OCI-LY7 (cell line): ENCODE measurements at regions not wholly inside any gene's neighbourhood (a gene's known extent, or its start where the extent isn't known, plus 50 kb on each side); places are given as distances from the start of the nearest gene placed in this dataset.

Experiments
- BruUV-seq: library from RNA; stranded (reverse); fragments of 400-500 nt; replicated peaks from 2 replicates; lab custom pipeline; 2021; lab: Mats Ljungman, UMichigan
- CTCF ChIA-PET: fragments of 300-600 bp; sonication (Branson Sonifier 250); formaldehyde crosslinking; loops from one replicate; lab custom pipeline; 2022; ENCODE audit warnings: antibody characterized with exemption; ENCODE audit not compliant: unreplicated experiment; lab: Charles Lee
- POLR2A ChIA-PET: fragments of 300-600 bp; sonication (Branson Sonifier 250); formaldehyde crosslinking; loops from one replicate; lab custom pipeline; 2022; ENCODE audit warnings: antibody characterized with exemption; lab: Charles Lee
- DNase-seq: peaks from one replicate; pipeline ENCODE4 v3.0.0-alpha.2; 2015; ENCODE audit warnings: low spot score
- H2AFZ ChIP-seq: fragments of 200-600 bp; sonication (generic), shearing (Covaris generic); 2 replicates; pipeline ENCODE4 v1.6.1; 2014; ENCODE audit warnings: mild to moderate bottlenecking, antibody characterized with exemption, low read length, moderate library complexity
- H3K27ac ChIP-seq: fragments of 200-600 bp; sonication (generic); 2 replicates; pipeline ENCODE4 v1.5.1; 2014; ENCODE audit warnings: mixed run types, low read depth, mild to moderate bottlenecking, moderate library complexity, low read length, inconsistent platforms; ENCODE audit not compliant: poor library complexity, severe bottlenecking
- H3K36me3 ChIP-seq: fragments of 200-600 bp; sonication (generic); 2 replicates; pipeline ENCODE4 v1.6.1; 2014; ENCODE audit warnings: mild to moderate bottlenecking, antibody characterized with exemption, low read length, moderate library complexity, mixed read lengths; ENCODE audit not compliant: insufficient read depth
- H3K4me1 ChIP-seq: fragments of 200-600 bp; sonication (generic); 2 replicates; pipeline ENCODE4 v1.5.1; 2014; ENCODE audit warnings: mild to moderate bottlenecking, low read length; ENCODE audit not compliant: insufficient read depth, poor library complexity, severe bottlenecking
- H3K4me2 ChIP-seq: fragments of 200-600 bp; sonication (generic); 2 replicates; pipeline ENCODE4 v1.6.1; 2014; ENCODE audit warnings: mild to moderate bottlenecking, low read length
- H3K4me3 ChIP-seq: fragments of 200-600 bp; sonication (generic); 2 replicates; pipeline ENCODE4 v1.5.1; 2014; ENCODE audit warnings: mild to moderate bottlenecking, low read depth, low read length; ENCODE audit not compliant: poor library complexity, severe bottlenecking
- H3K79me2 ChIP-seq: fragments of 200-600 bp; sonication (generic); 2 replicates; pipeline ENCODE4 v1.6.1; 2016; ENCODE audit warnings: low read depth, mild to moderate bottlenecking, low read length, moderate library complexity, mixed read lengths; ENCODE audit not compliant: insufficient read depth
- H3K9me2 ChIP-seq: fragments of 200-600 bp; sonication (generic); 2 replicates; pipeline ENCODE4 v1.6.1; 2016; ENCODE audit warnings: mild to moderate bottlenecking, low read length, mixed read lengths; ENCODE audit not compliant: insufficient read depth
- H3K9me3 ChIP-seq: fragments of 200-600 bp; sonication (generic); 2 replicates; pipeline ENCODE4 v1.6.1; 2014; ENCODE audit warnings: mild to moderate bottlenecking, mixed run types, low read length, mixed read lengths
- H4K20me1 ChIP-seq: fragments of 200-600 bp; sonication (generic); 2 replicates; pipeline ENCODE4 v1.6.1; 2014; ENCODE audit warnings: mild to moderate bottlenecking, antibody characterized with exemption, low read length, moderate library complexity, mixed read lengths; ENCODE audit not compliant: insufficient read depth
- EZH2phosphoT487 ChIP-seq: fragments of 200-600 bp; sonication (generic); IDR thresholded peaks from 2 replicates; pipeline ENCODE4 v1.6.1; 2018; ENCODE audit warnings: low read depth, borderline replicate concordance, mild to moderate bottlenecking, mixed run types, antibody characterized with exemption, low read length, moderate library complexity, mixed read lengths
- intact Hi-C: fragments of 100-400 bp; cut with micrococcal nuclease; formaldehyde crosslinking; loops from one replicate; pipeline ENCODE4 v1.10.0; 2022; ENCODE audit not compliant: unreplicated experiment
- TF ChIP-seq, protein P1 (sequence below): fragments of 200-600 bp; sonication (generic); conservative IDR thresholded peaks from 2 replicates; pipeline ENCODE4 v1.5.1; 2014; ENCODE audit warnings: mild to moderate bottlenecking, antibody characterized with exemption, low read length, moderate library complexity, mixed read lengths

DNA sequence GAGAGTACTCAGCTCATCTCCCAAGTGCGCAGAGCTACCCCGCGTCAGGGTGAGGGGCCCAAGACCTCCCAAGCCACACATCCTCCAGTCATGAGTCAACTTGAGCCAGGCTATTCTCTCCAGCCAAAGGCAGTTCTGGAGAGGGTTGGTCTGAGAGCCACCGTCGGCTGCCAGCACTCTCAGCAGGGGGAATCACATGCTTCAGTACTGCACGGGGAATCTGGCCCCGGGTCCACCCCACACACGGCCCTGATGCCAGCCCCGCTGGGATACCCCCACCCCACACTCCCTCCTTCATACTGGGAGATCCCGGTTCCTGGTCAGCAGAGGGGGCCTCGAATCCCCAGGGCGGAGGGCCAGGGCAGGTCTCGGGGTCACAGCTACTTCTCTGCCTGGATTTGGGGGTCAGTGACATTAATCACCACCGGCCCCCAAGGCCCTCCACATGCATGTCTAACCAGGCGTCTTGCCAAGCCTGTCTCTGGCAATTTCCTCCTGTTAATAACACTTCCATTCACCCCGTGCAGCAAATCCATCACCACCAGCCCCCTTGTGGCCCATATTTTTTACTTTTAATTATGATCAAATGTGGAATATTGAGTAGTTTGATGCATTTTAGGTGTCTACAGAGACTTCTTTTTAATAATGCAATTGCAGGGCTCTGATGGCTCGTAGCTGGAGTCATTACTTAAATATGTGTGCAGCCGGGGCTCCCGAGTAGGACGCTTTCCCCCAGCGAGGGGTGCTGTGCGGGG lies 102.9 kb upstream of the PPP1R26 start:
- Histone ChIP-seq H3K9me3 (no peaks in the 10 kb centered on the region), H3K36me3 (no peaks in the 10 kb centered on the region), H3K9me2 (no peaks in the 10 kb centered on the region), H3K79me2 (no peaks in the 10 kb centered on the region), H2AFZ (no peak overlapping the region), H3K4me1 (no peaks in the 10 kb centered on the region), H4K20me1 (no peaks in the 10 kb centered on the region), H3K4me3 (no peak overlapping the region), H3K4me2 (no peak overlapping the region), H3K27ac (no peak overlapping the region)
- ChIA-PET POLR2A (interaction anchor here (0.5 kb wide), 1 partner anchor 241 kb away, joined by 3 read pairs; no protein-coding TSS in a partner anchor), CTCF (no interaction called here)
- TF ChIP-seq EZH2phosphoT487 = no peak
- TF ChIP-seq, protein P1, sequence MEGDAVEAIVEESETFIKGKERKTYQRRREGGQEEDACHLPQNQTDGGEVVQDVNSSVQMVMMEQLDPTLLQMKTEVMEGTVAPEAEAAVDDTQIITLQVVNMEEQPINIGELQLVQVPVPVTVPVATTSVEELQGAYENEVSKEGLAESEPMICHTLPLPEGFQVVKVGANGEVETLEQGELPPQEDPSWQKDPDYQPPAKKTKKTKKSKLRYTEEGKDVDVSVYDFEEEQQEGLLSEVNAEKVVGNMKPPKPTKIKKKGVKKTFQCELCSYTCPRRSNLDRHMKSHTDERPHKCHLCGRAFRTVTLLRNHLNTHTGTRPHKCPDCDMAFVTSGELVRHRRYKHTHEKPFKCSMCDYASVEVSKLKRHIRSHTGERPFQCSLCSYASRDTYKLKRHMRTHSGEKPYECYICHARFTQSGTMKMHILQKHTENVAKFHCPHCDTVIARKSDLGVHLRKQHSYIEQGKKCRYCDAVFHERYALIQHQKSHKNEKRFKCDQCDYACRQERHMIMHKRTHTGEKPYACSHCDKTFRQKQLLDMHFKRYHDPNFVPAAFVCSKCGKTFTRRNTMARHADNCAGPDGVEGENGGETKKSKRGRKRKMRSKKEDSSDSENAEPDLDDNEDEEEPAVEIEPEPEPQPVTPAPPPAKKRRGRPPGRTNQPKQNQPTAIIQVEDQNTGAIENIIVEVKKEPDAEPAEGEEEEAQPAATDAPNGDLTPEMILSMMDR = no peak
- no peak for DNase-seq
- intact Hi-C loops = no loop called here
- BruUV-seq = no TSS peak

DNA sequence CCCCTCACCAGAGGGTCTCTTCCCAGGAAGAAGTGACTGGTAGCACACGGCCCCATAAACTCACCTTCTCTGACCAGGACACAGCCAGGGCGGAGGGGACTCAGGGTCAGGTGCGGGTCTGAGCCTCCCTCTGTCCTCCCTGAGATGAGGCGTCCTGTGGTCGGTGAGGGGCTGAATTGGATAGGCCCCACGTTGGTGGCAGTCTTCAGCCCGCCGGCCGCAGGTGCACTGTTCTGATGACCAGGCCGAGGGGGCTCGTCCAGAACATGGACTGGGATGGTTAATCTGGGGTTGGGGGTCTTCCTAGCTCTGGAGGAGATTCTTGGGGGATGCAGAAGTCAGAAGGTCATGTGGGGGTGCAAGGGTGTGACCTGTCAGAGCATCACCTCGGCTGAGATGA lies 102.2 kb upstream of the PPP1R26 start:
- no TSS peak for BruUV-seq
- no peaks in the 10 kb centered on the region for H3K4me1 ChIP-seq
- H3K4me2 ChIP-seq = no peak overlapping the region
- intact Hi-C loops = no loop called here
- H3K27ac ChIP-seq = no peak overlapping the region
- H4K20me1 ChIP-seq = no peaks in the 10 kb centered on the region
- no peak for DNase-seq
- H3K4me3 ChIP-seq = no peak overlapping the region
- H3K79me2 ChIP-seq = no peaks in the 10 kb centered on the region
- CTCF ChIA-PET = no interaction called here
- POLR2A ChIA-PET = no interaction called here
- no peaks in the 10 kb centered on the region for H3K9me2 ChIP-seq
- H2AFZ ChIP-seq = no peak overlapping the region
- no peaks in the 10 kb centered on the region for H3K36me3 ChIP-seq
- no peaks in the 10 kb centered on the region for H3K9me3 ChIP-seq
- TF ChIP-seq EZH2phosphoT487 = no peak
- TF ChIP-seq, protein P1 = no peak

DNA sequence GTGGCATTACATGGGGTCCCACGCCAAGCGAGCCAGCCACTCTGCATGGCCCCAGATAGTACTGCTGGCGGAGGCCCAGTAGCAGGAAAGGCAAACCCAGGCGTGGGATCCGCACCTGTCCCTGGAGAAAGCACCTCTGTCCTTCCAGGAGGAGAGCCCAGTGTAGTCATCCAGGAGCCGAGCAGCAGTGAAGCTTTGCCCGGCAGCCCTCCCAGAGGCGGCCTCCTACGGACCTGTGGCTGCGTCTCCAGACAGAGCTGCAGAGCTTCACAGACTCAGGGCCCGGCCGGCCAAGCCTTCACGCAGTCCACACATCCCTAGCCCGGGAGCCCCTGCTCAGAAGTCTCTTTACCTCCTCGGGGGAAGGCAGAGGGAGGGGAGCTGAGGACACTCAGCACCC lies 100.8 kb upstream of the PPP1R26 start:
- Histone ChIP-seq H3K9me3 (no peaks in the 10 kb centered on the region), H3K4me2 (no peak overlapping the region), H4K20me1 (no peaks in the 10 kb centered on the region), H3K9me2 (no peaks in the 10 kb centered on the region), H3K79me2 (no peaks in the 10 kb centered on the region), H3K4me3 (no peak overlapping the region), H2AFZ (no peak overlapping the region), H3K36me3 (no peaks in the 10 kb centered on the region), H3K27ac (no peak overlapping the region), H3K4me1 (no peaks in the 10 kb centered on the region)
- intact Hi-C loops = no loop called here
- TF ChIP-seq, protein P1 = no peak
- no peak for TF ChIP-seq EZH2phosphoT487
- ChIA-PET POLR2A (no interaction called here), CTCF (no interaction called here)
- no TSS peak for BruUV-seq
- no peak for DNase-seq
